Heart left ventricle (tissue), 13 donors: ENCODE measurements at regions not wholly inside any gene's neighbourhood (a gene's known extent, or its start where the extent isn't known, plus 50 kb on each side); places are given as distances from the start of the nearest gene placed in this dataset.

Experiments
- POLR2A ChIP-seq, 2 donors: fragments of 450-650 bp; IDR thresholded peaks; one replicate each; pipeline ENCODE4 v1.6.1; 2017; ENCODE audit warnings: antibody characterized with exemption in 2 of 2, mild to moderate bottlenecking in 2 of 2, moderate library complexity in 2 of 2
- TF ChIP-seq, protein P1 (sequence below), 12 donors: fragments of 200-600 bp; sonication (generic) in 4 of 12; IDR thresholded peaks; one replicate each; pipeline versions ENCODE4 v1.5.0 to v1.8.0; 2018 to 2022; ENCODE audit warnings: antibody characterized with exemption in 12 of 12, mild to moderate bottlenecking in 5 of 12
- donor health status: ischemic (EF 13 %, LVEDD 7.1; RV severe dilation, severe dysfunction).
- donor health status: DM: no; HTN: yes; CAD: no.
- donor health status: DM: no; HTN: no; CAD: no.
- donor health status: ischemic (EF 25% LVEDD 6.9; RV normal size, moderate dysfunction).
- donor health status: ischemic (EF 25% LVEDD 5.7; RV mildly dilated, moderate dysfunction).
- donor health status: ischemic (EF 35%, LVEDD 5.7; RV mildly dilated, moderate dysfunction).
- donor health status: nonischemic (EF 11% LVEDD 7.7; RV severe dilation, severe dysfunction).
- donor health status: DM: yes; HTN: yes; CAD: no.
- donor health status: PGD.
- donor health status: ischemic (EF 29% LVEDD 5.4; RV normal size, mild dysfunction).
- donor health status: nonischemic (EF 23%, LVEDD 6.1; RV moderate dilation, normal function).

DNA sequence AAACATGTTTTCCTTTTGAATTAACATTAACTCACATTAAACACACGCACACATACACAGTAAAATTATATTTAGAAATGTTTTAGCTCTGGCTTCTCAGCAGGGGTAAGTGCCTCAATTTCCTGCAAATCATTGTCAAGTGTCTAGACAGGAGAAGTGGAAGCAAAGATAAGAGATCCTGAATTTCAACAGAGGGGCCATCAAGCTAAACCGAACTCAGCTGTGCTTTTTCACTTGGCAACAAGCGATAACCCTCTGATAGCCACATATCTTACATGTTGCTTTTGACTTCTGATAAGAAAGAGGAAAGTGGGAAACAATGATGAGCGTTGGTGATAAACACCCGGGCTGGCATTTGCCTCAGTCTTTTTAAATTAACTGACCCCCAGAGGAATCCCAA is 79.7 kb upstream of the SPDL1 start:
- TF ChIP-seq, protein P1, sequence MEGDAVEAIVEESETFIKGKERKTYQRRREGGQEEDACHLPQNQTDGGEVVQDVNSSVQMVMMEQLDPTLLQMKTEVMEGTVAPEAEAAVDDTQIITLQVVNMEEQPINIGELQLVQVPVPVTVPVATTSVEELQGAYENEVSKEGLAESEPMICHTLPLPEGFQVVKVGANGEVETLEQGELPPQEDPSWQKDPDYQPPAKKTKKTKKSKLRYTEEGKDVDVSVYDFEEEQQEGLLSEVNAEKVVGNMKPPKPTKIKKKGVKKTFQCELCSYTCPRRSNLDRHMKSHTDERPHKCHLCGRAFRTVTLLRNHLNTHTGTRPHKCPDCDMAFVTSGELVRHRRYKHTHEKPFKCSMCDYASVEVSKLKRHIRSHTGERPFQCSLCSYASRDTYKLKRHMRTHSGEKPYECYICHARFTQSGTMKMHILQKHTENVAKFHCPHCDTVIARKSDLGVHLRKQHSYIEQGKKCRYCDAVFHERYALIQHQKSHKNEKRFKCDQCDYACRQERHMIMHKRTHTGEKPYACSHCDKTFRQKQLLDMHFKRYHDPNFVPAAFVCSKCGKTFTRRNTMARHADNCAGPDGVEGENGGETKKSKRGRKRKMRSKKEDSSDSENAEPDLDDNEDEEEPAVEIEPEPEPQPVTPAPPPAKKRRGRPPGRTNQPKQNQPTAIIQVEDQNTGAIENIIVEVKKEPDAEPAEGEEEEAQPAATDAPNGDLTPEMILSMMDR (IDR thresholded peaks at IDR 0.05): no peak
- no peak for TF ChIP-seq POLR2A (IDR thresholded peaks at IDR 0.05)
